ENCODE measurements at regions not wholly inside any gene's neighbourhood (a gene's known extent, or its start where the extent isn't known, plus 50 kb on each side); places are given as distances from the start of the nearest gene placed in this dataset.

DNA sequence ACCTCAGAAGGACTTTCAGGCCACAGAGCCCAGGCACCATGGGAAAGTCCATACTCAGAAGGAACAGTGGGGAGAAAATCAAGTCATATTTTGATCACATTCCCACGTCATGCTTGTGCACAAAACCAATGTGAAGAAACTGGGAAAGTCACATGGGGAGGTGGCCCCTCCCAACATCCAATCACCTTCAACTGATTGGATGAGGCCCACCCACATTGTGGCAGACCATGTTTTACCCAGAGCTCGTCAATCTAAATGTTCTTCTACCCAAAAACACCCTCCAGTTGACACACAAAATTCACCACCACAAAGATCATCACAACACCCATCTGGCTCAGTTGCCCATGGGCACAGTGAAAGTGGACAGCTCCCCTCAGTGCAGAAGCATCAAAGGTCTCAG is 248.2 kb upstream of the IGF1R start:
- TF ChIP-seq POLR2A (IDR thresholded peaks at IDR 0.05; ENCODE audit: low read length) (no peak), EP300 (IDR thresholded peaks at IDR 0.05) (no peak), FOSB (CRISPR knock-in tag; IDR thresholded peaks at IDR 0.05) (no peak), SMC3 (IDR thresholded peaks at IDR 0.05) (no peak), RAD21 (conservative IDR thresholded peaks at IDR 0.05 in 1 of 2, IDR thresholded peaks at IDR 0.05 in 1 of 2) (no peak), JUN (IDR thresholded peaks at IDR 0.05) (no peak), FOSL2 (IDR thresholded peaks at IDR 0.05) (no peak), FOSL2 (CRISPR knock-in tag; IDR thresholded peaks at IDR 0.05) (no peak), POLR2AphosphoS2 (conservative IDR thresholded peaks at IDR 0.05; ENCODE audit: low read length) (no peak)
- TF ChIP-seq, protein P1, sequence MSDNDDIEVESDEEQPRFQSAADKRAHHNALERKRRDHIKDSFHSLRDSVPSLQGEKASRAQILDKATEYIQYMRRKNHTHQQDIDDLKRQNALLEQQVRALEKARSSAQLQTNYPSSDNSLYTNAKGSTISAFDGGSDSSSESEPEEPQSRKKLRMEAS (IDR thresholded peaks at IDR 0.05), result no peak
- TF ChIP-seq, protein P2, sequence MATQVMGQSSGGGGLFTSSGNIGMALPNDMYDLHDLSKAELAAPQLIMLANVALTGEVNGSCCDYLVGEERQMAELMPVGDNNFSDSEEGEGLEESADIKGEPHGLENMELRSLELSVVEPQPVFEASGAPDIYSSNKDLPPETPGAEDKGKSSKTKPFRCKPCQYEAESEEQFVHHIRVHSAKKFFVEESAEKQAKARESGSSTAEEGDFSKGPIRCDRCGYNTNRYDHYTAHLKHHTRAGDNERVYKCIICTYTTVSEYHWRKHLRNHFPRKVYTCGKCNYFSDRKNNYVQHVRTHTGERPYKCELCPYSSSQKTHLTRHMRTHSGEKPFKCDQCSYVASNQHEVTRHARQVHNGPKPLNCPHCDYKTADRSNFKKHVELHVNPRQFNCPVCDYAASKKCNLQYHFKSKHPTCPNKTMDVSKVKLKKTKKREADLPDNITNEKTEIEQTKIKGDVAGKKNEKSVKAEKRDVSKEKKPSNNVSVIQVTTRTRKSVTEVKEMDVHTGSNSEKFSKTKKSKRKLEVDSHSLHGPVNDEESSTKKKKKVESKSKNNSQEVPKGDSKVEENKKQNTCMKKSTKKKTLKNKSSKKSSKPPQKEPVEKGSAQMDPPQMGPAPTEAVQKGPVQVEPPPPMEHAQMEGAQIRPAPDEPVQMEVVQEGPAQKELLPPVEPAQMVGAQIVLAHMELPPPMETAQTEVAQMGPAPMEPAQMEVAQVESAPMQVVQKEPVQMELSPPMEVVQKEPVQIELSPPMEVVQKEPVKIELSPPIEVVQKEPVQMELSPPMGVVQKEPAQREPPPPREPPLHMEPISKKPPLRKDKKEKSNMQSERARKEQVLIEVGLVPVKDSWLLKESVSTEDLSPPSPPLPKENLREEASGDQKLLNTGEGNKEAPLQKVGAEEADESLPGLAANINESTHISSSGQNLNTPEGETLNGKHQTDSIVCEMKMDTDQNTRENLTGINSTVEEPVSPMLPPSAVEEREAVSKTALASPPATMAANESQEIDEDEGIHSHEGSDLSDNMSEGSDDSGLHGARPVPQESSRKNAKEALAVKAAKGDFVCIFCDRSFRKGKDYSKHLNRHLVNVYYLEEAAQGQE (IDR thresholded peaks at IDR 0.05), result no peak
- TF ChIP-seq, protein P3, sequence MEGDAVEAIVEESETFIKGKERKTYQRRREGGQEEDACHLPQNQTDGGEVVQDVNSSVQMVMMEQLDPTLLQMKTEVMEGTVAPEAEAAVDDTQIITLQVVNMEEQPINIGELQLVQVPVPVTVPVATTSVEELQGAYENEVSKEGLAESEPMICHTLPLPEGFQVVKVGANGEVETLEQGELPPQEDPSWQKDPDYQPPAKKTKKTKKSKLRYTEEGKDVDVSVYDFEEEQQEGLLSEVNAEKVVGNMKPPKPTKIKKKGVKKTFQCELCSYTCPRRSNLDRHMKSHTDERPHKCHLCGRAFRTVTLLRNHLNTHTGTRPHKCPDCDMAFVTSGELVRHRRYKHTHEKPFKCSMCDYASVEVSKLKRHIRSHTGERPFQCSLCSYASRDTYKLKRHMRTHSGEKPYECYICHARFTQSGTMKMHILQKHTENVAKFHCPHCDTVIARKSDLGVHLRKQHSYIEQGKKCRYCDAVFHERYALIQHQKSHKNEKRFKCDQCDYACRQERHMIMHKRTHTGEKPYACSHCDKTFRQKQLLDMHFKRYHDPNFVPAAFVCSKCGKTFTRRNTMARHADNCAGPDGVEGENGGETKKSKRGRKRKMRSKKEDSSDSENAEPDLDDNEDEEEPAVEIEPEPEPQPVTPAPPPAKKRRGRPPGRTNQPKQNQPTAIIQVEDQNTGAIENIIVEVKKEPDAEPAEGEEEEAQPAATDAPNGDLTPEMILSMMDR (IDR thresholded peaks at IDR 0.05), result no peak
- TF ChIP-seq, protein P4, sequence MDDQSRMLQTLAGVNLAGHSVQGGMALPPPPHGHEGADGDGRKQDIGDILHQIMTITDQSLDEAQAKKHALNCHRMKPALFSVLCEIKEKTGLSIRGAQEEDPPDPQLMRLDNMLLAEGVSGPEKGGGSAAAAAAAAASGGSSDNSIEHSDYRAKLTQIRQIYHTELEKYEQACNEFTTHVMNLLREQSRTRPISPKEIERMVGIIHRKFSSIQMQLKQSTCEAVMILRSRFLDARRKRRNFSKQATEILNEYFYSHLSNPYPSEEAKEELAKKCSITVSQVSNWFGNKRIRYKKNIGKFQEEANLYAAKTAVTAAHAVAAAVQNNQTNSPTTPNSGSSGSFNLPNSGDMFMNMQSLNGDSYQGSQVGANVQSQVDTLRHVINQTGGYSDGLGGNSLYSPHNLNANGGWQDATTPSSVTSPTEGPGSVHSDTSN (IDR thresholded peaks at IDR 0.05), result no peak

Data from A549 (cell line).